GM23338 (cell line): ENCODE measurements at regions not wholly inside any gene's neighbourhood (a gene's known extent, or its start where the extent isn't known, plus 50 kb on each side); places are given as distances from the start of the nearest gene placed in this dataset.

Experiments used
- ATAC-seq: fragments of 200-7000 bp; cut with Tn5 transposase; 3 replicates; pipeline ENCODE4 v1.9.1; 2020
- DNase-seq: peaks from one replicate; pipeline ENCODE4 v3.0.0-alpha.2; 2015; ENCODE audit warnings: low spot score
- H2AFZ ChIP-seq: fragments of 200-600 bp; sonication (generic); 2 replicates; pipeline ENCODE4 v1.8.0; 2016; ENCODE audit warnings: antibody characterized with exemption, mild to moderate bottlenecking, moderate library complexity
- H3F3A ChIP-seq: fragments of 200-600 bp; sonication (generic); replicated peaks from 2 replicates; pipeline ENCODE4 v1.8.0; 2017; ENCODE audit warnings: antibody characterized with exemption, mixed run types, low read depth
- H3K27ac ChIP-seq: fragments of 200-600 bp; sonication (generic); 2 replicates; pipeline ENCODE4 v1.6.1; 2016; ENCODE audit warnings: low read depth
- H3K27me3 ChIP-seq: fragments of 200-600 bp; sonication (generic); 2 replicates; pipeline ENCODE4 v1.8.0; 2016; ENCODE audit warnings: mild to moderate bottlenecking, mixed run types, moderate library complexity; ENCODE audit not compliant: insufficient read depth
- H3K36me3 ChIP-seq: fragments of 200-600 bp; sonication (generic); 2 replicates; pipeline ENCODE4 v1.8.0; 2016; ENCODE audit warnings: mild to moderate bottlenecking; ENCODE audit not compliant: insufficient read depth
- H3K4me1 ChIP-seq: fragments of 200-600 bp; sonication (generic); 2 replicates; pipeline ENCODE4 v1.8.0; 2016; ENCODE audit warnings: mild to moderate bottlenecking, moderate library complexity; ENCODE audit not compliant: insufficient read depth
- H3K4me2 ChIP-seq: fragments of 200-600 bp; sonication (generic); 2 replicates; pipeline ENCODE4 v1.7.1; 2017; ENCODE audit warnings: mixed run types
- H3K4me3 ChIP-seq: fragments of 200-600 bp; sonication (generic); 2 replicates; pipeline ENCODE4 v1.6.1; 2016; ENCODE audit warnings: mixed run types
- H3K79me2 ChIP-seq: fragments of 200-600 bp; sonication (generic); replicated peaks from 2 replicates; pipeline ENCODE4 v1.8.0; 2017; ENCODE audit warnings: mild to moderate bottlenecking; ENCODE audit not compliant: insufficient read depth
- H3K9me2 ChIP-seq: fragments of 200-600 bp; sonication (generic); 2 replicates; pipeline ENCODE4 v1.8.0; 2017; ENCODE audit not compliant: insufficient read depth
- H4K20me1 ChIP-seq: fragments of 200-600 bp; sonication (generic); replicated peaks from 2 replicates; pipeline ENCODE4 v1.8.0; 2017; ENCODE audit warnings: mild to moderate bottlenecking; ENCODE audit not compliant: insufficient read depth
- H3K27ac Mint-ChIP-seq: 2 replicates; pipeline ENCODE4 v1.8.0; 2020; ENCODE audit warnings: inconsistent platforms, mild to moderate bottlenecking, moderate library complexity, mixed read lengths
- H3K27me3 Mint-ChIP-seq: 3 replicates; pipeline ENCODE4 v1.8.0; 2022; ENCODE audit warnings: low read depth, mild to moderate bottlenecking, moderate library complexity, mixed read lengths, inconsistent platforms; ENCODE audit not compliant: insufficient read depth, poor library complexity
- H3K36me3 Mint-ChIP-seq: 3 replicates; pipeline ENCODE4 v1.8.0; 2021; ENCODE audit warnings: low read depth, mild to moderate bottlenecking, inconsistent platforms, moderate library complexity, mixed read lengths
- H3K4me1 Mint-ChIP-seq: 3 replicates; pipeline ENCODE4 v1.8.0; 2020; ENCODE audit warnings: mild to moderate bottlenecking, inconsistent platforms, mixed read lengths
- H3K4me3 Mint-ChIP-seq: 3 replicates; pipeline ENCODE4 v1.8.0; 2021; ENCODE audit warnings: moderate library complexity, mild to moderate bottlenecking, inconsistent platforms, mixed read lengths
- H3K9me3 Mint-ChIP-seq: 3 replicates; pipeline ENCODE4 v1.8.0; 2020; ENCODE audit warnings: moderate library complexity, mild to moderate bottlenecking, inconsistent platforms, mixed read lengths
- CREB1 ChIP-seq: fragments of 250-450 bp; sonication (Bioruptor Pico); IDR thresholded peaks from 2 replicates; pipeline ENCODE4 v1.5.0; 2020; ENCODE audit warnings: low read depth, mild to moderate bottlenecking, moderate library complexity
- EZH2 ChIP-seq: fragments of 200-600 bp; sonication (generic); IDR thresholded peaks from one replicate; pipeline ENCODE4 v1.8.0; 2017; ENCODE audit warnings: antibody characterized with exemption, mild to moderate bottlenecking, low read depth; ENCODE audit not compliant: unreplicated experiment
- EZH2phosphoT487 ChIP-seq: fragments of 200-600 bp; sonication (generic); IDR thresholded peaks from one replicate; pipeline ENCODE4 v1.8.1; 2018; ENCODE audit warnings: antibody characterized with exemption; ENCODE audit not compliant: unreplicated experiment
- JUNB ChIP-seq: IDR thresholded peaks from one replicate; pipeline ENCODE4 v1.6.1; 2016; ENCODE audit warnings: antibody characterized with exemption; ENCODE audit not compliant: unreplicated experiment
- NANOG ChIP-seq: IDR thresholded peaks from 2 replicates; pipeline ENCODE4 v1.6.1; 2016; ENCODE audit warnings: antibody characterized with exemption, borderline replicate concordance
- POLR2AphosphoS5 ChIP-seq: IDR thresholded peaks from 2 replicates; pipeline ENCODE4 v1.6.1; 2016; ENCODE audit warnings: antibody characterized with exemption, low read depth
- STAT1 ChIP-seq: IDR thresholded peaks from one replicate; pipeline ENCODE4 v1.6.1; 2016; ENCODE audit warnings: antibody characterized with exemption; ENCODE audit not compliant: unreplicated experiment
- ZNF114 ChIP-seq: fragments of 250-450 bp; sonication (Bioruptor Pico); IDR thresholded peaks from 2 replicates; pipeline ENCODE4 v1.5.0; 2020; ENCODE audit warnings: mild to moderate bottlenecking, moderate library complexity
- ZNF331 ChIP-seq: fragments of 250-450 bp; sonication (Bioruptor Pico); IDR thresholded peaks from 2 replicates; pipeline ENCODE4 v1.5.0; 2020; ENCODE audit warnings: low read depth, mild to moderate bottlenecking, moderate library complexity
- TF ChIP-seq, protein P1 (sequence below): IDR thresholded peaks from one replicate; pipeline ENCODE4 v1.6.1; 2018; ENCODE audit warnings: antibody characterized with exemption; ENCODE audit not compliant: unreplicated experiment
- TF ChIP-seq, protein P2 (sequence below), 2 experiments: fragments of 200-600 bp in 1 of 2; sonication (generic) in 1 of 2; conservative IDR thresholded peaks; 2 replicates each; pipeline versions ENCODE4 v1.5.1 to v1.6.1; 2016 to 2017; ENCODE audit warnings: antibody characterized with exemption in 2 of 2, low read depth in 2 of 2, mild to moderate bottlenecking in 2 of 2, moderate library complexity in 1 of 2
- TF ChIP-seq, protein P3 (sequence below): IDR thresholded peaks from 2 replicates; pipeline ENCODE4 v1.6.1; 2016; ENCODE audit warnings: antibody characterized with exemption
- TF ChIP-seq, protein P4 (sequence below): fragments of 250-450 bp; sonication (Bioruptor Pico); IDR thresholded peaks from 2 replicates; pipeline ENCODE4 v1.5.0; 2020; ENCODE audit warnings: mild to moderate bottlenecking, moderate library complexity

DNA sequence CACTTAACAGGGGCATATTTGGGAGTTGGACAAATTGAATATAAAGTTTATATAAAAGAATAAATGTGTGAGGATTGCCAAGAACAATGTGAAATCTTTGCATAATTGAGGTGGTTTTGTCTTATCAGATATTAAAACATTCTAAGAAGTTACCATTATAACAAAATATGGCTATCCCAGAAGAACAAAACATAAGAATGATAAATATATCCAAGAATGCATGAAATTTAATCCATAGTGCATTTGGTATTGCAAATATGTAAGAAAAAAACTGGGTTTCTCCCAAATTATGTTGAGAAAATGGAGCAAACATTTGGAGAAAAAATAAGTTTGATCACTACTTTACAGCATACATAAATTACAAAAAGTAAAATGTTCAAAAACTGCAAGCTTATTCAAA is 562.4 kb downstream of the RNF144A start:
- H3K27ac Mint-ChIP-seq, result no peak overlapping the region
- Histone ChIP-seq H3K27me3 (no peaks in the 10 kb centered on the region), H3K4me2 (no peak overlapping the region), H3K36me3 (no peaks in the 10 kb centered on the region), H3F3A (no peaks in the 10 kb centered on the region), H2AFZ (no peak overlapping the region), H4K20me1 (no peaks in the 10 kb centered on the region), H3K27ac (no peak overlapping the region), H3K4me3 (no peak overlapping the region), H3K79me2 (no peaks in the 10 kb centered on the region), H3K4me1 (no peaks in the 10 kb centered on the region), H3K9me2 (no peaks in the 10 kb centered on the region)
- ATAC-seq (no peak), DNase-seq (no peak)
- no peaks in the 10 kb centered on the region for H3K4me1 Mint-ChIP-seq
- H3K4me3 Mint-ChIP-seq, result no peak overlapping the region
- peaks cover 6% of the 10 kb centered on the region; the same call in 1 of the 3 replicates for H3K9me3 Mint-ChIP-seq
- TF ChIP-seq ZNF331 (no peak), NANOG (no peak), POLR2AphosphoS5 (no peak), JUNB (no peak), ZNF114 (CRISPR knock-in tag) (no peak), EZH2phosphoT487 (no peak), EZH2 (no peak), STAT1 (no peak), CREB1 (CRISPR knock-in tag) (no peak)
- TF ChIP-seq, protein P1, sequence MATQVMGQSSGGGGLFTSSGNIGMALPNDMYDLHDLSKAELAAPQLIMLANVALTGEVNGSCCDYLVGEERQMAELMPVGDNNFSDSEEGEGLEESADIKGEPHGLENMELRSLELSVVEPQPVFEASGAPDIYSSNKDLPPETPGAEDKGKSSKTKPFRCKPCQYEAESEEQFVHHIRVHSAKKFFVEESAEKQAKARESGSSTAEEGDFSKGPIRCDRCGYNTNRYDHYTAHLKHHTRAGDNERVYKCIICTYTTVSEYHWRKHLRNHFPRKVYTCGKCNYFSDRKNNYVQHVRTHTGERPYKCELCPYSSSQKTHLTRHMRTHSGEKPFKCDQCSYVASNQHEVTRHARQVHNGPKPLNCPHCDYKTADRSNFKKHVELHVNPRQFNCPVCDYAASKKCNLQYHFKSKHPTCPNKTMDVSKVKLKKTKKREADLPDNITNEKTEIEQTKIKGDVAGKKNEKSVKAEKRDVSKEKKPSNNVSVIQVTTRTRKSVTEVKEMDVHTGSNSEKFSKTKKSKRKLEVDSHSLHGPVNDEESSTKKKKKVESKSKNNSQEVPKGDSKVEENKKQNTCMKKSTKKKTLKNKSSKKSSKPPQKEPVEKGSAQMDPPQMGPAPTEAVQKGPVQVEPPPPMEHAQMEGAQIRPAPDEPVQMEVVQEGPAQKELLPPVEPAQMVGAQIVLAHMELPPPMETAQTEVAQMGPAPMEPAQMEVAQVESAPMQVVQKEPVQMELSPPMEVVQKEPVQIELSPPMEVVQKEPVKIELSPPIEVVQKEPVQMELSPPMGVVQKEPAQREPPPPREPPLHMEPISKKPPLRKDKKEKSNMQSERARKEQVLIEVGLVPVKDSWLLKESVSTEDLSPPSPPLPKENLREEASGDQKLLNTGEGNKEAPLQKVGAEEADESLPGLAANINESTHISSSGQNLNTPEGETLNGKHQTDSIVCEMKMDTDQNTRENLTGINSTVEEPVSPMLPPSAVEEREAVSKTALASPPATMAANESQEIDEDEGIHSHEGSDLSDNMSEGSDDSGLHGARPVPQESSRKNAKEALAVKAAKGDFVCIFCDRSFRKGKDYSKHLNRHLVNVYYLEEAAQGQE, result no peak
- TF ChIP-seq, protein P2, sequence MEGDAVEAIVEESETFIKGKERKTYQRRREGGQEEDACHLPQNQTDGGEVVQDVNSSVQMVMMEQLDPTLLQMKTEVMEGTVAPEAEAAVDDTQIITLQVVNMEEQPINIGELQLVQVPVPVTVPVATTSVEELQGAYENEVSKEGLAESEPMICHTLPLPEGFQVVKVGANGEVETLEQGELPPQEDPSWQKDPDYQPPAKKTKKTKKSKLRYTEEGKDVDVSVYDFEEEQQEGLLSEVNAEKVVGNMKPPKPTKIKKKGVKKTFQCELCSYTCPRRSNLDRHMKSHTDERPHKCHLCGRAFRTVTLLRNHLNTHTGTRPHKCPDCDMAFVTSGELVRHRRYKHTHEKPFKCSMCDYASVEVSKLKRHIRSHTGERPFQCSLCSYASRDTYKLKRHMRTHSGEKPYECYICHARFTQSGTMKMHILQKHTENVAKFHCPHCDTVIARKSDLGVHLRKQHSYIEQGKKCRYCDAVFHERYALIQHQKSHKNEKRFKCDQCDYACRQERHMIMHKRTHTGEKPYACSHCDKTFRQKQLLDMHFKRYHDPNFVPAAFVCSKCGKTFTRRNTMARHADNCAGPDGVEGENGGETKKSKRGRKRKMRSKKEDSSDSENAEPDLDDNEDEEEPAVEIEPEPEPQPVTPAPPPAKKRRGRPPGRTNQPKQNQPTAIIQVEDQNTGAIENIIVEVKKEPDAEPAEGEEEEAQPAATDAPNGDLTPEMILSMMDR (conservative IDR thresholded peaks at IDR 0.05; ENCODE audit: low read depth in 2 of 2), result no peak
- TF ChIP-seq, protein P3, sequence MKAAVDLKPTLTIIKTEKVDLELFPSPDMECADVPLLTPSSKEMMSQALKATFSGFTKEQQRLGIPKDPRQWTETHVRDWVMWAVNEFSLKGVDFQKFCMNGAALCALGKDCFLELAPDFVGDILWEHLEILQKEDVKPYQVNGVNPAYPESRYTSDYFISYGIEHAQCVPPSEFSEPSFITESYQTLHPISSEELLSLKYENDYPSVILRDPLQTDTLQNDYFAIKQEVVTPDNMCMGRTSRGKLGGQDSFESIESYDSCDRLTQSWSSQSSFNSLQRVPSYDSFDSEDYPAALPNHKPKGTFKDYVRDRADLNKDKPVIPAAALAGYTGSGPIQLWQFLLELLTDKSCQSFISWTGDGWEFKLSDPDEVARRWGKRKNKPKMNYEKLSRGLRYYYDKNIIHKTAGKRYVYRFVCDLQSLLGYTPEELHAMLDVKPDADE, result no peak
- TF ChIP-seq, protein P4, sequence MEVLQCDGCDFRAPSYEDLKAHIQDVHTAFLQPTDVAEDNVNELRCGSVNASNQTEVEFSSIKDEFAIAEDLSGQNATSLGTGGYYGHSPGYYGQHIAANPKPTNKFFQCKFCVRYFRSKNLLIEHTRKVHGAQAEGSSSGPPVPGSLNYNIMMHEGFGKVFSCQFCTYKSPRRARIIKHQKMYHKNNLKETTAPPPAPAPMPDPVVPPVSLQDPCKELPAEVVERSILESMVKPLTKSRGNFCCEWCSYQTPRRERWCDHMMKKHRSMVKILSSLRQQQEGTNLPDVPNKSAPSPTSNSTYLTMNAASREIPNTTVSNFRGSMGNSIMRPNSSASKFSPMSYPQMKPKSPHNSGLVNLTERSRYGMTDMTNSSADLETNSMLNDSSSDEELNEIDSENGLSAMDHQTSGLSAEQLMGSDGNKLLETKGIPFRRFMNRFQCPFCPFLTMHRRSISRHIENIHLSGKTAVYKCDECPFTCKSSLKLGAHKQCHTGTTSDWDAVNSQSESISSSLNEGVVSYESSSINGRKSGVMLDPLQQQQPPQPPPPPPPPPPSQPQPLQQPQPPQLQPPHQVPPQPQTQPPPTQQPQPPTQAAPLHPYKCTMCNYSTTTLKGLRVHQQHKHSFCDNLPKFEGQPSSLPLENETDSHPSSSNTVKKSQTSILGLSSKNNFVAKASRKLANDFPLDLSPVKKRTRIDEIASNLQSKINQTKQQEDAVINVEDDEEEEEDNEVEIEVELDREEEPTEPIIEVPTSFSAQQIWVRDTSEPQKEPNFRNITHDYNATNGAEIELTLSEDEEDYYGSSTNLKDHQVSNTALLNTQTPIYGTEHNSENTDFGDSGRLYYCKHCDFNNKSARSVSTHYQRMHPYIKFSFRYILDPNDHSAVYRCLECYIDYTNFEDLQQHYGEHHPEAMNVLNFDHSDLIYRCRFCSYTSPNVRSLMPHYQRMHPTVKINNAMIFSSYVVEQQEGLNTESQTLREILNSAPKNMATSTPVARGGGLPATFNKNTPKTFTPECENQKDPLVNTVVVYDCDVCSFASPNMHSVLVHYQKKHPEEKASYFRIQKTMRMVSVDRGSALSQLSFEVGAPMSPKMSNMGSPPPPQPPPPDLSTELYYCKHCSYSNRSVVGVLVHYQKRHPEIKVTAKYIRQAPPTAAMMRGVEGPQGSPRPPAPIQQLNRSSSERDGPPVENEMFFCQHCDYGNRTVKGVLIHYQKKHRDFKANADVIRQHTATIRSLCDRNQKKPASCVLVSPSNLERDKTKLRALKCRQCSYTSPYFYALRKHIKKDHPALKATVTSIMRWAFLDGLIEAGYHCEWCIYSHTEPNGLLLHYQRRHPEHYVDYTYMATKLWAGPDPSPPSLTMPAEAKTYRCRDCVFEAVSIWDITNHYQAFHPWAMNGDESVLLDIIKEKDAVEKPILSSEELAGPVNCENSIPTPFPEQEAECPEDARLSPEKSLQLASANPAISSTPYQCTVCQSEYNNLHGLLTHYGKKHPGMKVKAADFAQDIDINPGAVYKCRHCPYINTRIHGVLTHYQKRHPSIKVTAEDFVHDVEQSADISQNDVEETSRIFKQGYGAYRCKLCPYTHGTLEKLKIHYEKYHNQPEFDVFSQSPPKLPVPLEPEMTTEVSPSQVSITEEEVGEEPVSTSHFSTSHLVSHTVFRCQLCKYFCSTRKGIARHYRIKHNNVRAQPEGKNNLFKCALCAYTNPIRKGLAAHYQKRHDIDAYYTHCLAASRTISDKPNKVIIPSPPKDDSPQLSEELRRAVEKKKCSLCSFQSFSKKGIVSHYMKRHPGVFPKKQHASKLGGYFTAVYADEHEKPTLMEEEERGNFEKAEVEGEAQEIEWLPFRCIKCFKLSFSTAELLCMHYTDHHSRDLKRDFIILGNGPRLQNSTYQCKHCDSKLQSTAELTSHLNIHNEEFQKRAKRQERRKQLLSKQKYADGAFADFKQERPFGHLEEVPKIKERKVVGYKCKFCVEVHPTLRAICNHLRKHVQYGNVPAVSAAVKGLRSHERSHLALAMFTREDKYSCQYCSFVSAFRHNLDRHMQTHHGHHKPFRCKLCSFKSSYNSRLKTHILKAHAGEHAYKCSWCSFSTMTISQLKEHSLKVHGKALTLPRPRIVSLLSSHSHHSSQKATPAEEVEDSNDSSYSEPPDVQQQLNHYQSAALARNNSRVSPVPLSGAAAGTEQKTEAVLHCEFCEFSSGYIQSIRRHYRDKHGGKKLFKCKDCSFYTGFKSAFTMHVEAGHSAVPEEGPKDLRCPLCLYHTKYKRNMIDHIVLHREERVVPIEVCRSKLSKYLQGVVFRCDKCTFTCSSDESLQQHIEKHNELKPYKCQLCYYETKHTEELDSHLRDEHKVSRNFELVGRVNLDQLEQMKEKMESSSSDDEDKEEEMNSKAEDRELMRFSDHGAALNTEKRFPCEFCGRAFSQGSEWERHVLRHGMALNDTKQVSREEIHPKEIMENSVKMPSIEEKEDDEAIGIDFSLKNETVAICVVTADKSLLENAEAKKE (CRISPR knock-in tag), result no peak
- peaks cover 9% of the 10 kb centered on the region; the same call in 2 of the 3 replicates for H3K36me3 Mint-ChIP-seq
- H3K27me3 Mint-ChIP-seq, result no peaks in the 10 kb centered on the region
